NB4 (cell line): ENCODE measurements at regions not wholly inside any gene's neighbourhood (a gene's known extent, or its start where the extent isn't known, plus 50 kb on each side); places are given as distances from the start of the nearest gene placed in this dataset.

ENCODE experiments used
- POLR2A ChIP-seq: IDR thresholded peaks from 2 replicates; pipeline ENCODE4 v1.6.1; 2011; ENCODE audit warnings: mild to moderate bottlenecking; ENCODE audit not compliant: insufficient read length; ENCODE audit errors: extremely low read depth
- TF ChIP-seq, protein P1 (sequence below): IDR thresholded peaks from one replicate; pipeline ENCODE4 v1.5.1; 2012; ENCODE audit warnings: low read depth, low read length

- TF ChIP-seq, protein P1, sequence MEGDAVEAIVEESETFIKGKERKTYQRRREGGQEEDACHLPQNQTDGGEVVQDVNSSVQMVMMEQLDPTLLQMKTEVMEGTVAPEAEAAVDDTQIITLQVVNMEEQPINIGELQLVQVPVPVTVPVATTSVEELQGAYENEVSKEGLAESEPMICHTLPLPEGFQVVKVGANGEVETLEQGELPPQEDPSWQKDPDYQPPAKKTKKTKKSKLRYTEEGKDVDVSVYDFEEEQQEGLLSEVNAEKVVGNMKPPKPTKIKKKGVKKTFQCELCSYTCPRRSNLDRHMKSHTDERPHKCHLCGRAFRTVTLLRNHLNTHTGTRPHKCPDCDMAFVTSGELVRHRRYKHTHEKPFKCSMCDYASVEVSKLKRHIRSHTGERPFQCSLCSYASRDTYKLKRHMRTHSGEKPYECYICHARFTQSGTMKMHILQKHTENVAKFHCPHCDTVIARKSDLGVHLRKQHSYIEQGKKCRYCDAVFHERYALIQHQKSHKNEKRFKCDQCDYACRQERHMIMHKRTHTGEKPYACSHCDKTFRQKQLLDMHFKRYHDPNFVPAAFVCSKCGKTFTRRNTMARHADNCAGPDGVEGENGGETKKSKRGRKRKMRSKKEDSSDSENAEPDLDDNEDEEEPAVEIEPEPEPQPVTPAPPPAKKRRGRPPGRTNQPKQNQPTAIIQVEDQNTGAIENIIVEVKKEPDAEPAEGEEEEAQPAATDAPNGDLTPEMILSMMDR, result no peak
- TF ChIP-seq POLR2A, result no peak
These were observed 71.6 kb upstream of the FSTL4 start for GRCh38 chr5:133683646-133684596.
